Inflammatory macrophage treated with lipopolysaccharide for 4 hours (primary cell): ENCODE measurements at regions not wholly inside any gene's neighbourhood (a gene's known extent, or its start where the extent isn't known, plus 50 kb on each side); places are given as distances from the start of the nearest gene placed in this dataset.
"Not testable (repeated sequence)": the region's sequence is repeated elsewhere in the genome, so short reads cannot be mapped to it uniquely, and the experiment has no call there.

ENCODE experiments used
- DNase-seq: peaks from one replicate; pipeline ENCODE4 v3.0.0-alpha.2; 2020

- no peak for DNase-seq
Measured at GRCh38 chr13:76708138-76708688, 178.0 kb downstream of the KCTD12 start.

DNA sequence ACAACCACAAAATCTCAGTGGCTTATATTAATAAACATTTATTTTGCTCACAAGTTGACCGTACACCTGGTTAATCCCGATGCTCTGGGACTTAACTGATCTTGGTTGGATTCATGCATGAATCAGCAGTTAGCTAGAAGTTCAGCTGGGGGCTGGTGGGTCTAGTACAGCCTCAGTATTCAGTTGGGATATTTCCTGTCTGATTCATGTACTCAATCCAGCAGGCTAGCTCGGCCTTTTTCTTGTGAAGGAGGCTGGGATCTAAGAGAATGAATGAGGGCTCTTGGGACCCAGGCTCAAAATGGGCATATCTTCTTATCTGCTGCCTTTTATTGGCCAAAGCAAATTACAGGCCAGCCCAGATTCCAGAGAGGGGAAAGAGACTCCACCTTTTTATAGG lies 178.8 kb downstream of the KCTD12 start:
- no peak for DNase-seq

DNA sequence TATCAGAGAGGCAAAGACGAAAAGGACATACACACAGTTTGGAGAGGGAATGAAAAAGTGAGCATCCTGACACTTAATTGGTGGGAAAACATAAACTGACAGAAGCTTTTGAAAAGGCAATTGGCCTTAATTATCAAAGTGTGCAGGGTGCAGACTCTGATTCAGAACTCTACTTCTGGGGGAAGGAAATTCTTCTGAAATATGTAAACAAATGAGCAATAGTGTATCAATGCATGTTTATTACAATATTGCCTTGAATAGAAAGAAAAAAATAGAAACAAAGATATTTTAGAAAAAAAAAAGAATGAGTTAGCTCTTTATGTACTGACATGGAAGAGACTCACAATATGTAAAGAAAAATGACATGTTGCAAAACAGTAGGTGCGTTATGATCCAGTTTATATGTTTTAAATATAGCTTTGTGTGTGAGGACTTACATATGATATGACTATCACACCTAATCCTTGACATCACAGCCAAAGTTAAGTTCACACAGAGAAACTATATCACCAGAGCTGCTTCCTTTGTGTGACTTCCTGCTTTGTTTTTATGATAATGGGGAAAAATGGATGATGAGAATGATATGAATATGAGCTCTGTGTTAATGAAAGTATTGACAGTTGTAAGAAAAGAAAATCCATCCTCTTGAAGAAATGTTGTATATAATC lies 182.4 kb downstream of the KCTD12 start:
- DNase-seq: no peak

DNA sequence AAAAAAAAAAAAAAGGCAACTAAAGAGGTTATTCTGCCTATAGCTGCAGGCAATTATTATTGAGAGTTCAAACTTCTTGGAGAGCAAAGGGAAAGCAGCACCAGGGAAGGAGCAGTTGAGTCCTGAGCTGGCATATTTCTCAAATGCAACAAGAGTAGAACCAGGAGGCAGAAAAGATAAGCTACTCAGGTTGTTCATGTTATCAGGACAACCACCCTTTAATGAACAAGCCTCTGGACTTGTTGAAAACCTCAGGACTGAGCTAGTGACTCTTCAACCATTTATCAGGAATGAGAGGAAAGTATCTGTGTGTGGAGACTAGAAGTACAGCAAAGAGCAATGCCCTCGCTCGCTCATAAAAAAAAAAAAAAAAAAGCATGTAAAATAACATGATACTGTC lies 183.0 kb downstream of the KCTD12 start:
- no peak for DNase-seq

DNA sequence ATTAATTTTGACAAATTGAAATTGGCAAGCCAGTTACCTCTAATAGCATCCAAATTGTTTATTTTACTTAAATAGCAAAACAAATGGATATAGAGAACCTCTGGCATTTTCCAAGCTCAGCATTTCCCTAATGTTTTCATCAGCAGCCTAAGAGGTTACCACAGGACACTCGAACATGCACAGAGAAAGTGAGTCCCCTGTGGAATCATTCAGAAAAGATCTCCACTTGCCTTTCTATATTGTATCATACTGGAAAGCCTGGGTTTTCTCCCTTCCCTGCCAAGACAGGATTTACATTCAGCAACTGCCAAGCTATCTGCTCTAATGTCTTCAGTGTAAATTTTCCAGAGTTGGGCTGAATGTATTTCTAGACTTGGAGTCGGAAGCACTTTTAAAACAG lies 188.9 kb downstream of the KCTD12 start:
- DNase-seq: no peak

GRCh38 chr13:76696370-76696769 lies 189.8 kb downstream of the KCTD12 start:
- no peak for DNase-seq

- DNase-seq: no peak
Measured at GRCh38 chr13:76693086-76693485, 193.1 kb downstream of the KCTD12 start.

GRCh38 chr13:76692346-76692745 lies 193.9 kb downstream of the KCTD12 start:
- no peak for DNase-seq

DNA sequence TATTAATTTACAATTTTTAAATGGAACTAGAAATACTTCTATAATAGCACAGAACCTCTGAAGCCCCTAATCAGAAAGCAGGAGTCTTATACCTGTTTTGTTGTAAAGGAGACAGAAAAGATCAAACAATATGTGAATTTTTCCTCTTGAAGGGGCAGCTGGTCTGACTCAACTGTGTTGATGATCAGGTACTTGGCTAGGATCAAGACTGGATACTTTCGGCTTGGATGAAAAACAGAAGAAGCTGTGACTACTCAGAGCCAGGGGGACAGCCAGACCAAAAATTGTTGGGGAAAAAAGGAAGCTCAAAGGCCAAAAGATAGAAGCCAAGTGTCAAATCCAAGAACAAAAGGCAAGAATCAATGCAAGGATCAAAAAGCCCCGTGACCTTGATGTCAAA lies 195.6 kb downstream of the KCTD12 start:
- no peak for DNase-seq

GRCh38 chr13:76687467-76687866 lies 198.7 kb downstream of the KCTD12 start:
- DNase-seq: peak; percentile 8

DNA sequence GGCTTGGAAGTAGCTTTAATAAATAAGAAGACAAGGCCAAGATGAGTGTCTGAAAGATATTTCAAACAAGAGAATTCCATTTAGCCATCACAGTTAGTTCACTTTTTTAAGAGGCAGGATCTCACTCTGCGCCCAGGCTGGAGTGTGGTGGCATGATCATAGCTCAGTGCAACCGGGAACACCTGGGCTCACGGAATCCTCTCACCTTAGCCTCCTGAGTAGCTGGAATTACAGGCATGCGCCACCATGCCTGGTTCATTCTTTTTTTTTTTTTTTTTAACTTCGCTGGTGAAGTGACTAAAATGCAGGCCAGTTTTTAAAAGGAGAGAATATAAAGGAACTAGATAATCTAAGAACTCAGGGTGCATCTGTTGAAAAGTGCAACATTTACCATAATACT lies 200.3 kb downstream of the KCTD12 start:
- no peak for DNase-seq

GRCh38 chr13:76684336-76684735 lies 201.9 kb downstream of the KCTD12 start:
- no peak for DNase-seq

- no peak for DNase-seq
Measured at GRCh38 chr13:76683854-76684253, 202.4 kb downstream of the KCTD12 start.

- DNase-seq: no peak
Measured at GRCh38 chr13:76683168-76683567, 203.0 kb downstream of the KCTD12 start.

- DNase-seq: no peak
Measured at GRCh38 chr13:76680112-76680511, 206.1 kb downstream of the KCTD12 start.

GRCh38 chr13:76677043-76677442 lies 209.2 kb downstream of the KCTD12 start:
- no peak for DNase-seq

GRCh38 chr13:76672420-76672819 lies 213.8 kb downstream of the KCTD12 start:
- DNase-seq: no peak

DNA sequence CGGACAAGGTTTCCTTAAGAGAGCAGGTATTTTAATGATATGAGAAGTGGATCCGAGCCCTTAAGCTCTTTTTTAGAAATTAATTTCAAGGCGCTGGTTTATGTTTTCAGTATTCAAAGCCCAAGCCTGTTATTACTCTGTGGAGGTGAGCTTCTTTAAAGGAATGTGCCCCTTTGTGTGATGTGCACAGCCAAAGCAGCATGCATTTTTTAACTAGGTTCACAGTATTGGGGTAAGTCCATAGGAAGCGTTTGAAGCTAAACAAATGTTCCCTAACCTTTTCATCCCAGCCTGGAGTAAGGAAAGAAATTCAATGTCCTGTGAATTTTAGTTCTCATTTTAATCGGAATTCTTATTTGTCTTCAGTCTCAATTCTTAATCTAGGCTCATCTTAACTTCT lies 217.5 kb downstream of the KCTD12 start:
- DNase-seq: no peak

DNA sequence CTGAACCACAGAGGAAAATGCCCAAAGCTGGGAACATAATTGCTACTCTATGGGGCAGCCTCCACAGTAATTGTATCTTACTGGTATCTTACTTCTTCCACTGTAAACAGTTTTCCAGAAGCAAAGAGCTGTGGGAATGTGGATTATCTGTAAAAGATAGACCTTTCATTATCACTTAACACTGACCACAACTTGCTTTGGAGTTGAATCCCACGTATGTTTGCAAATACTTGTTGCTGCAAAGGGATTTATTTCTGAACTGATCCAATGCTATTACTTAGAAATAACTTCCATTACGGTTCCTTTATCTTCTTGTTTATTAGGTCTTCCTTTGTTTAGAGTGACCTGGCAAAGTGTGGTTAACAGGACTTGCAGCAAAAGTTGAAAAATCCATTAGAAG lies 218.1 kb downstream of the KCTD12 start:
- DNase-seq: no peak

DNA sequence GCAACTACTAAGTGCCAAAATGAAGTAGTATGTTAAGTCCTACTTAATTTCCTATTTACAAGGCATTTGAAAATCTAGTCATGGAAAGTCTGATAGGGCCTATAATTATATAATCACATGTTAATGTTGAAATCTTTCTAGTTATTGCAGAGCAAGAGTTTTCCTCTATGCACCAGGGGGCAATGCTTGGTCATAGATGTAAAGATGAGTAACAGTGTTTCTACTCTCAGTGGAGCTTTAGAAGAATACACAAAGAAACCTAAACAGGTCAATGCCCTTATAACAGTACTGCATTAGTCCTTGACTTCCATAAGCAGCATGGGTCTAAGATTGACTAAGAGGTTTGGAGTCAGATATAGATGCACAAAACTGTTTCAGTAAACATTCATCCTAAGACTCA lies 218.7 kb downstream of the KCTD12 start:
- DNase-seq: peak; percentile 67

DNA sequence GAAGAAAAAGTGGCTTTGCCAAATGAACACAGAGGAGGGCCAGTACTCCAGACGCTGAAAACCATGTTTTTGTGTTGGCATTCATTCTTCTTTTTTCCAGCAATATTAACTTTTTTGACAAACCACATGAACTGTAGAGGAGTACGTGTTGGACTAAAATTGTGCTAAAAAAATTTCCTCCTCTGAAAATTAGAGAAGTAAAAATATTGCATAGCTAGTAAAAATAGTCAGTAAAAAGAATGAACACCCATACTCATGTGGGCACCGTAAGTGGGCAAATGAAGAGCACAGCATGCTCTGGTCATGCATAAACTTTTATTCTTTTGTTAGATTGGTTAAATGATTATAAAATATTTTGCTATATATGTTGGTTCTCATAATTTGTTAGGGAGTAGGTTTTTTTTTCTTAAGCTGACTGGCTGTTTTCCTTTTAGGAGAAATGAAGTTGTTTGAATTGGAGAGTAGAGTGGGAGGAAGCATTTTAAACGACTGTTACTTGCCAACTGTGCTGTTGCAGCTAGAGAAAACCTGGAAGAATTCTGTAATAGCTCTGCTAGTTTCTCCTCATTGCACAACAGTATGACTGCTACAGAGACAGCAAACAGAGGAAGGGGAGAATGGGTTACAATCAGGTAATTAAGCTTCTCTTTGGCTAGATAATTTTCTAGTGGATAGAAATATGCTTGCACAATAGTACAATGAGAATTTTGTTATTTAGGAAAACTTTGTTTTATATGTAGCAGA lies 222.4 kb downstream of the KCTD12 start:
- peak; percentile 37 for DNase-seq

GRCh38 chr13:76659074-76659473 lies 227.1 kb downstream of the KCTD12 start:
- not testable (repeated sequence) for DNase-seq

DNA sequence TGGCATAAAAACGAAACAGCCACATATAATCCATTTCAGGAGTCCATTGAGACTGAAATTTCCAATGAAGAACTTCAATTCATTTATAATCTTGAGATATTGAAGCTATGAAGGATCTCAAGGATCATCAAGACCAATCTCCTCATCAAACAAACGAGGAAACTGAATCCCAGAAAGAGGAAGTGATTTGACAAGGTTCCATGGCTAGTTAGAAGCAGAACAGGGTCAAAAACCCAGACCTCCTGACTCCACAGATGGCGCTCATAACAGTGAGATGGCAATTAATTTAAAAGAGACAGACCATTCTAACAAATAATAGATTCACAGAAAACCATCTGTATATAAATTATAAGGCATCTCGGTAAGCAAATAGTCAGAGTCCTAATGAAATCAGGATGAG lies 229.7 kb downstream of the KCTD12 start:
- peak; percentile 67 for DNase-seq

GRCh38 chr13:76656056-76656455 lies 230.1 kb downstream of the KCTD12 start:
- DNase-seq: peak; percentile 89
